Activated naive CD8-positive, alpha-beta T cell (primary cell): ENCODE measurements at regions not wholly inside any gene's neighbourhood (a gene's known extent, or its start where the extent isn't known, plus 50 kb on each side); places are given as distances from the start of the nearest gene placed in this dataset.
"Not testable (repeated sequence)": the region's sequence is repeated elsewhere in the genome, so short reads cannot be mapped to it uniquely, and the experiment has no call there.

Source experiments
- H3K27ac Mint-ChIP-seq: one replicate; pipeline ENCODE4 v1.8.0; 2021; ENCODE audit warnings: mixed read lengths
- H3K27me3 Mint-ChIP-seq: one replicate; pipeline ENCODE4 v1.8.0; 2021; ENCODE audit warnings: mixed read lengths
- H3K36me3 Mint-ChIP-seq: one replicate; pipeline ENCODE4 v1.8.0; 2021; ENCODE audit warnings: mixed read lengths
- H3K4me1 Mint-ChIP-seq: one replicate; pipeline ENCODE4 v1.8.0; 2021; ENCODE audit warnings: low read depth, mixed read lengths
- H3K4me3 Mint-ChIP-seq: one replicate; pipeline ENCODE4 v1.8.0; 2021; ENCODE audit warnings: mild to moderate bottlenecking, mixed read lengths
- H3K9me3 Mint-ChIP-seq: one replicate; pipeline ENCODE4 v1.8.0; 2021; ENCODE audit warnings: low read depth, mixed read lengths

GRCh38 chr2:35545301-35545700 lies 810.3 kb upstream of the CRIM1 start:
- Mint-ChIP-seq H3K4me3 (no peak overlapping the region), H3K9me3 (peaks cover 3% of the 10 kb centered on the region), H3K27me3 (no peaks in the 10 kb centered on the region), H3K27ac (no peak overlapping the region), H3K36me3 (no peaks in the 10 kb centered on the region), H3K4me1 (no peaks in the 10 kb centered on the region)

DNA sequence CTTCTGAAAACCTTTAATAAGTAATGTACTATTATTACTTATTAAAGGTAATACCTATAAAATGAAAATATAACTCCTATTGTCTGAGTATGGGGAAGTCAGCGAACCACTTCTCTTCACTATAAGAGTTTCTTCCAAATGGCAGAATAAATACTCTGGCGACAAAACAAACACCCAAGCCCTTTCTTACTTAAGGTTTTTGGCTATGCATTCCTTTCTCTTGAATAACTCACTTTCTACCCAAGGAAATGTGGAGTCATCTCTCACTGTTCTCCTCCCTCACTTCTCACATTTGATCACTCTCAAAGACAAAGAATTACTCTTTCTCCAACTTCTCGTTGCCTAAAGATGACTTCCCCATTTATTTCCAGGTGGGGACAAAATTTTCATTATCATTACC lies 816.8 kb upstream of the CRIM1 start:
- Mint-ChIP-seq H3K27ac (no peak overlapping the region), H3K36me3 (no peaks in the 10 kb centered on the region), H3K4me1 (no peaks in the 10 kb centered on the region), H3K9me3 (no peaks in the 10 kb centered on the region), H3K4me3 (no peak overlapping the region), H3K27me3 (no peaks in the 10 kb centered on the region)

DNA sequence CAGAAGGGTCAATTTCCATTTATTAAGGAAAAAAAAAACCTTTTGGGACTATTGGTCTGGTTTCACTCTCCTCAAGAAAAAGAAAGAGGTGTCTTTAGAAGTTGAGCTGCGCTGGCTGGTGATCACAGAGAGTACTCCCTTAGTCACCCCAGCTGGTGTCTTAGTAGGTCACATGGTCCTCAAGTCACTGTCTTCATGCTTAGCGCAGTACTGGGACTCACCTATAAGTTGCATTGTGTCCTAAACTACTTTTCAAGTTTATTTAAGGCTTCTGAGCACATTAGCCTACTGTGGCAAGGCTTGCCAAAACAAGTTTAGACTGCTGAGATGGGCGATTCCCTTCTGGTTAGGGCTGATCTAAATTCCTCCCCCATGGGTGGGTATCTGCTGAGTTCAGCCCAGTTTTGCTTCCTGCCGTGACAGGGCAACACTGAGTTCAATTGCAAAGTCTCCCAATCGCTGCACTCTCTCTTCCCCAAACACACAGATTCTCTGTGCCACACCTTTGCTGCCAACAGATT lies 824.9 kb upstream of the CRIM1 start:
- H3K9me3 Mint-ChIP-seq = no peaks in the 10 kb centered on the region
- H3K36me3 Mint-ChIP-seq = no peaks in the 10 kb centered on the region
- H3K27me3 Mint-ChIP-seq = no peaks in the 10 kb centered on the region
- no peaks in the 10 kb centered on the region for H3K4me1 Mint-ChIP-seq
- H3K27ac Mint-ChIP-seq = no peak overlapping the region
- H3K4me3 Mint-ChIP-seq = no peak overlapping the region

GRCh38 chr2:35526741-35527140 lies 828.8 kb upstream of the CRIM1 start:
- no peaks in the 10 kb centered on the region for H3K9me3 Mint-ChIP-seq
- no peaks in the 10 kb centered on the region for H3K36me3 Mint-ChIP-seq

GRCh38 chr2:35522450-35522849 lies 833.1 kb upstream of the CRIM1 start:
- H3K27me3 Mint-ChIP-seq = no peaks in the 10 kb centered on the region
- no peaks in the 10 kb centered on the region for H3K36me3 Mint-ChIP-seq
- peaks cover 4% of the 10 kb centered on the region for H3K9me3 Mint-ChIP-seq
- H3K4me1 Mint-ChIP-seq = no peaks in the 10 kb centered on the region
- no peak overlapping the region for H3K4me3 Mint-ChIP-seq
- no peak overlapping the region for H3K27ac Mint-ChIP-seq

More at GRCh38 chr2:35526741-35527140, 828.8 kb upstream of the CRIM1 start:
- H3K27me3 Mint-ChIP-seq = no peaks in the 10 kb centered on the region
- H3K4me3 Mint-ChIP-seq = no peak overlapping the region
- H3K27ac Mint-ChIP-seq = no peak overlapping the region
- no peaks in the 10 kb centered on the region for H3K4me1 Mint-ChIP-seq

DNA sequence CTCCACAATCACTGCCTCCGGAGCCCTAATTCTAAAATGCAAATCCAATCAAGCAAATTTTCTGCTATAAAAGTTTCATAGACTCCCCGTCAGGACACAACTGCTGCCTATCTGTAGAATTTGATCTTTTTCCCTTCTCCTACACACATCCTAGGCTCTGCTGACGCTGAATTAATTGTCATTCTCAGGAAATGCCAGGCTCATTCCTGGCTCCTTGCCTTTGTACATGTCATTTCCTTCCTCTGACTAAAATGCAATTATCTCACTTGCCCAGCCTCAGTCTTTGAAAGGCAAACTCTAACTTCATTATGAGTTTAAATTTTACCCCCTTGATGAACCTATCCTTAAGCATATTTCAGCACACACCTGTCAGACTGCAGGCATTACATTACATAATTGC lies 844.9 kb upstream of the CRIM1 start:
- no peaks in the 10 kb centered on the region for H3K27me3 Mint-ChIP-seq
- H3K27ac Mint-ChIP-seq = no peak overlapping the region
- no peaks in the 10 kb centered on the region for H3K36me3 Mint-ChIP-seq
- H3K4me3 Mint-ChIP-seq = no peak overlapping the region
- peaks cover 8% of the 10 kb centered on the region for H3K9me3 Mint-ChIP-seq
- no peaks in the 10 kb centered on the region for H3K4me1 Mint-ChIP-seq

GRCh38 chr2:35508601-35509000 lies 847.0 kb upstream of the CRIM1 start:
- peaks cover 8% of the 10 kb centered on the region for H3K9me3 Mint-ChIP-seq
- no peak overlapping the region for H3K4me3 Mint-ChIP-seq
- H3K27me3 Mint-ChIP-seq = no peaks in the 10 kb centered on the region
- no peak overlapping the region for H3K27ac Mint-ChIP-seq
- no peaks in the 10 kb centered on the region for H3K36me3 Mint-ChIP-seq
- no peaks in the 10 kb centered on the region for H3K4me1 Mint-ChIP-seq

GRCh38 chr2:35504419-35504818 lies 851.2 kb upstream of the CRIM1 start:
- Mint-ChIP-seq H3K9me3 (peaks cover 4% of the 10 kb centered on the region), H3K27ac (no peak overlapping the region), H3K4me3 (no peak overlapping the region), H3K36me3 (no peaks in the 10 kb centered on the region), H3K27me3 (no peaks in the 10 kb centered on the region), H3K4me1 (no peaks in the 10 kb centered on the region)

DNA sequence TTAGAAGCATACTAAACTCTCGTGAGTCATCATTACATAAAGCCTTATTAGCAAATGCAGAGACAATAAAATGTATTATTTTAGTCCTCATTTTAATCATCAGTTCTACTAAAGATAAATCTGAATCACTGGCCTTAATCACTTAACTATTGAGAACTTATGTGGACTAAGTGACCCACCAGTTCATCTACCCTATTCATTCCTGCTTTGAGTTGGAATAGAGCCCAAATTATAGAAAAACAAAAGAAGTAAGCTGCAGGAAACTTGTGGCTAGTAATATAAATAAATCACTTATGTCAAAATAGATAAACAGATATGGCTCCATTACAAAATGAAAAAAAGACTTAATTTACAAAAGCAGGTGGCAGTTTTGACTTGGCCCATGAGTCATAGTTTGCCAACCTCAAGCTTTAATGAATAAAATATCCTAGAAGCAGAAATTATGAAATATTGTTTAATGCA lies 851.8 kb upstream of the CRIM1 start:
- H3K4me3 Mint-ChIP-seq = no peak overlapping the region
- H3K4me1 Mint-ChIP-seq = no peaks in the 10 kb centered on the region
- no peaks in the 10 kb centered on the region for H3K27me3 Mint-ChIP-seq
- H3K27ac Mint-ChIP-seq = no peak overlapping the region
- H3K36me3 Mint-ChIP-seq = no peaks in the 10 kb centered on the region
- H3K9me3 Mint-ChIP-seq = peaks cover 4% of the 10 kb centered on the region

- Mint-ChIP-seq H3K27me3 (no peaks in the 10 kb centered on the region), H3K36me3 (no peaks in the 10 kb centered on the region), H3K4me3 (no peak overlapping the region), H3K9me3 (peaks cover 4% of the 10 kb centered on the region), H3K27ac (no peak overlapping the region), H3K4me1 (no peaks in the 10 kb centered on the region)
These were observed 852.3 kb upstream of the CRIM1 start for GRCh38 chr2:35503311-35503710.

GRCh38 chr2:35501076-35501475 lies 854.5 kb upstream of the CRIM1 start:
- H3K4me1 Mint-ChIP-seq = no peaks in the 10 kb centered on the region
- H3K4me3 Mint-ChIP-seq = no peak overlapping the region
- no peaks in the 10 kb centered on the region for H3K36me3 Mint-ChIP-seq
- no peak overlapping the region for H3K27ac Mint-ChIP-seq
- H3K27me3 Mint-ChIP-seq = no peaks in the 10 kb centered on the region
- H3K9me3 Mint-ChIP-seq = peaks cover 4% of the 10 kb centered on the region

DNA sequence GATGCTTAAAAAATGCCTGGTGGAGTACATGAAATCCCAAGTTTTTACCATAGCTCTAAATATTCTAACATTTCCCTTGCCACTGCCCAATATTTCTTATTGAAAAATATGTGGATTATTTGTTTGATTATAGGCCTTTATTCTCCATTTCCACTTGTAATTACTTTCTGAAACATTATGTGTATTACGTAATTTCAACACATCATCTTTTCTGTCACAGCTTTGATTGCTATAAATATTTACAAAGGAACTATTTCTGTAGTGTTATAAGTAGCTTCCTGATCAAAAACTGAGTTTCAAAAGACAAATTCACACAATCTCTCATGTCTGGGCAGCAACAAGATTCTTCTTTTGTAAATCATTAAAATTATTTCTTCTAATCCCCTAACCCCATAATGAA lies 859.6 kb upstream of the CRIM1 start:
- Mint-ChIP-seq H3K9me3 (peaks cover 4% of the 10 kb centered on the region), H3K4me1 (no peaks in the 10 kb centered on the region), H3K27me3 (no peaks in the 10 kb centered on the region), H3K36me3 (no peaks in the 10 kb centered on the region), H3K27ac (no peak overlapping the region), H3K4me3 (no peak overlapping the region)

DNA sequence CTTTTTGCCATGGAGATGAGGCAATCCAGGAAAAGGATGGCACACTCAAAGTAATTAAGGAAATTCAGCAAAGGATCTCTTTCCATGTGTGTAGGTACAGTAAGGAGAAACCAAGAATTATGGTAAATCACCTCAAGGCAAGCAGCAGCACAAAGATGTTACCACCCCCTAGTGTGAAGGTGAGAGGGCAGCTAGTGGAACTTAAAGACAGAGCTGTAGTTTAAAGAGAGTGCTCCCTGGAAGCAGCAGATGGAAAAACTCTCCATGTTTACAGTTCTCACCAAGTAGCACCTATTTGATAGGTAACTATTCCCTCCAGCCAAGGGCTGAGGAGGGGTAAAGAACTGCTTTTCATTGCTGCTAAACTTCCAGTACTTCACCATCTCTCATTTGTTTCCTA lies 860.4 kb upstream of the CRIM1 start:
- H3K36me3 Mint-ChIP-seq = no peaks in the 10 kb centered on the region
- H3K4me3 Mint-ChIP-seq = no peak overlapping the region
- H3K27me3 Mint-ChIP-seq = no peaks in the 10 kb centered on the region
- no peaks in the 10 kb centered on the region for H3K4me1 Mint-ChIP-seq
- H3K27ac Mint-ChIP-seq = no peak overlapping the region
- H3K9me3 Mint-ChIP-seq = peaks cover 4% of the 10 kb centered on the region

DNA sequence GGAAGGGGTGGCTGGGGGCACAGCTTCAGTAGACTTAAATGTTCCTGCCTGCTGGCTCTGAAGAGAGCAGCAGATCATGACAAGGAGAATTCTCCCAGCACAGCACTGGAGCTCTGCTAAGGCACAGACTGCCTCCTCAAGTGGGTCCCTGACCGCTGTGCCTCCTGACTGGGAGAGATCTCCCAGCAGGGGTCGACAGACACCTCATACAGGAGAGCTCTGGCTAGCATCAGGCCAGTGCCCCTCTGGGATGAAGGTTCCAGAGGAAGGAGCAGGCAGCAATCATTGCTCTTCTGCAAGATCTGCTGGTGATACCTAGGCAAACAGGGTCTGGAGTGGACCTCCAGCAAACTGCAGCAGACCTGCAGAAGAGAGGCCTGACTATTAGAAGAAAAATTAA lies 877.5 kb upstream of the CRIM1 start:
- not testable (repeated sequence) for H3K4me3 Mint-ChIP-seq, H3K27me3 Mint-ChIP-seq, H3K27ac Mint-ChIP-seq, H3K36me3 Mint-ChIP-seq, H3K4me1 Mint-ChIP-seq
- peaks cover 13% of the 10 kb centered on the region for H3K9me3 Mint-ChIP-seq

DNA sequence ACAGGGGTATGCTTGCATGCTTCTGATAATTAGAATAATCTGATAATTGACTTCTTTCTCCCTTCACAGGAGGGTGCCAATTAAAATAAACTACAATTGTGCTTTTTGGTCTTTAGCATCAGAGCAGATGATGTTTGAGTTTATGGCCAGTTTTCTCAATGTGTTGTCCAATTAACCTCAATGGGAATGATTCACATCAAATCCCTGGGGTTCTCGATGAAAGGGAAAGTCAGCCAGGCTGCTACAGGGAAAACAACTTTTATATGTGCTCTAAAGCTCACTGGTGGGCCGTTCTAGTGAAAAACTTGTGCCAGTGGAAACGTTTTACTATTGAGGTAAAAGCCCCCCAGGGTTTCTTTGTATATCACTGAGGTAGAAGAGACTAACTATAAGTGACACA lies 887.3 kb upstream of the CRIM1 start:
- H3K36me3 Mint-ChIP-seq = no peaks in the 10 kb centered on the region

GRCh38 chr2:35463805-35464596 lies 891.6 kb upstream of the CRIM1 start:
- Mint-ChIP-seq H3K27me3 (no peaks in the 10 kb centered on the region), H3K27ac (no peak overlapping the region), H3K36me3 (no peaks in the 10 kb centered on the region), H3K4me3 (no peak overlapping the region), H3K9me3 (no peaks in the 10 kb centered on the region), H3K4me1 (no peaks in the 10 kb centered on the region)

More for the DNA sequence above, 887.3 kb upstream of the CRIM1 start:
- H3K27ac Mint-ChIP-seq = no peak overlapping the region
- no peaks in the 10 kb centered on the region for H3K9me3 Mint-ChIP-seq
- H3K4me1 Mint-ChIP-seq = no peaks in the 10 kb centered on the region
- no peaks in the 10 kb centered on the region for H3K27me3 Mint-ChIP-seq
- no peak overlapping the region for H3K4me3 Mint-ChIP-seq
